ENCODE measurements at regions not wholly inside any gene's neighbourhood (a gene's known extent, or its start where the extent isn't known, plus 50 kb on each side); places are given as distances from the start of the nearest gene placed in this dataset.

DNA sequence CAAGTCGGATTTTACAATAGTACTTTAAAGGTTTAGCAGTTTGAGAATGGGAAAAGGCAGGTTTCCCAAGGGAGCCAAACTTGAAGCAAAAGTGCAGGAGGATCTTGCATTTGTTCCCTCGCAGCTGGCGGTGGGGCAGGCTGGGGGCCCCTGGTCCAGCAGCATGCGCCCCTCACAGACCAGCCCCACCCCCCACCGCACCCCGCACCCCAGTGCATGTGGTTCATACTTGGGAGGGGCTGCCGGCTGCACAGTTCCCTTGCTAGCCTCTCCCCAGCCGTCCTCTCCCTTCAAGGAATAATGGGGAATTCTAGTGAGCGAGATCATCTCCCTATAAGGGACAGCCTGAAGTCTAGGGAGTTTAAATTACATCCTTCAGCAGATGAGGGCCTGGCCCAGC is 273.1 kb upstream of the IRX2 start:
- RAD21 ChIA-PET (ENCODE audit: unreplicated experiment) = no interaction called here
- Histone ChIP-seq H3K4me1 (ENCODE audit: control insufficient read depth, insufficient read depth, low read length) (no peaks in the 10 kb centered on the region), H3K9me3 (replicated peaks; ENCODE audit: control insufficient read depth, insufficient read depth, low read length) (no peaks in the 10 kb centered on the region; the same call in 2 of the 3 replicates), H3K36me3 (ENCODE audit: control insufficient read depth in 2 of 2, insufficient read depth in 2 of 2, low read length in 1 of 2) (no peaks in the 10 kb centered on the region), H3K27me3 (replicated peaks in 1 of 2; ENCODE audit: control insufficient read depth in 2 of 2, insufficient read depth in 2 of 2, low read length in 1 of 2) (no peaks in the 10 kb centered on the region), H4K20me1 (ENCODE audit: control insufficient read depth, insufficient read depth) (no peaks in the 10 kb centered on the region), H2AFZ (ENCODE audit: control insufficient read depth, low read depth, low read length) (no peak overlapping the region), H3K4me2 (ENCODE audit: control insufficient read depth, insufficient read depth) (no peak overlapping the region), H3K4me3 (no peak overlapping the region), H3K9ac (ENCODE audit: control insufficient read depth, insufficient read depth, low read length) (no peak overlapping the region), H3K79me2 (ENCODE audit: control insufficient read depth, insufficient read depth, low read length) (no peaks in the 10 kb centered on the region), H3K27ac (ENCODE audit: control insufficient read depth, insufficient read depth) (no peak overlapping the region)
- in situ Hi-C loops (cut with MboI) = no loop called here
- no TSS peak for BruUV-seq (replicated peaks)
- no peak for ATAC-seq
- intact Hi-C loops (cut with micrococcal nuclease; ENCODE audit: unreplicated experiment) = no loop called here
- POLR2A ChIA-PET = no interaction called here
- WGBS (ENCODE audit: insufficient coverage, insufficient replicate concordance, low lambda C conversion rate, missing lambda C conversion rate) = 11% methylated on average over 9 of the region's 9 CpGs
- CTCF ChIA-PET = no interaction called here
- SMC1A ChIA-PET (ENCODE audit: uncharacterized antibody, unreplicated experiment) = no interaction called here
- no peak for FAIRE-seq
- DNase-seq (ENCODE audit: low read depth, low spot score) = no peak
- TF ChIP-seq RUNX3 (IDR thresholded peaks at IDR 0.05; ENCODE audit: low read length) = no peak
- TF ChIP-seq MYB (IDR thresholded peaks at IDR 0.05; ENCODE audit: borderline replicate concordance, low read depth, low read length) = no peak
- TF ChIP-seq, protein P1, sequence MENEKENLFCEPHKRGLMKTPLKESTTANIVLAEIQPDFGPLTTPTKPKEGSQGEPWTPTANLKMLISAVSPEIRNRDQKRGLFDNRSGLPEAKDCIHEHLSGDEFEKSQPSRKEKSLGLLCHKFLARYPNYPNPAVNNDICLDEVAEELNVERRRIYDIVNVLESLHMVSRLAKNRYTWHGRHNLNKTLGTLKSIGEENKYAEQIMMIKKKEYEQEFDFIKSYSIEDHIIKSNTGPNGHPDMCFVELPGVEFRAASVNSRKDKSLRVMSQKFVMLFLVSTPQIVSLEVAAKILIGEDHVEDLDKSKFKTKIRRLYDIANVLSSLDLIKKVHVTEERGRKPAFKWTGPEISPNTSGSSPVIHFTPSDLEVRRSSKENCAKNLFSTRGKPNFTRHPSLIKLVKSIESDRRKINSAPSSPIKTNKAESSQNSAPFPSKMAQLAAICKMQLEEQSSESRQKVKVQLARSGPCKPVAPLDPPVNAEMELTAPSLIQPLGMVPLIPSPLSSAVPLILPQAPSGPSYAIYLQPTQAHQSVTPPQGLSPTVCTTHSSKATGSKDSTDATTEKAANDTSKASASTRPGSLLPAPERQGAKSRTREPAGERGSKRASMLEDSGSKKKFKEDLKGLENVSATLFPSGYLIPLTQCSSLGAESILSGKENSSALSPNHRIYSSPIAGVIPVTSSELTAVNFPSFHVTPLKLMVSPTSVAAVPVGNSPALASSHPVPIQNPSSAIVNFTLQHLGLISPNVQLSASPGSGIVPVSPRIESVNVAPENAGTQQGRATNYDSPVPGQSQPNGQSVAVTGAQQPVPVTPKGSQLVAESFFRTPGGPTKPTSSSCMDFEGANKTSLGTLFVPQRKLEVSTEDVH (IDR thresholded peaks at IDR 0.05; ENCODE audit: low read depth, partially characterized antibody) = no peak
- TF ChIP-seq PML (IDR thresholded peaks at IDR 0.05; ENCODE audit: low read length) = no peak
- TF ChIP-seq MXI1 (IDR thresholded peaks at IDR 0.05; ENCODE audit: low read depth, low read length) = no peak
- no peak for TF ChIP-seq MTA3 (IDR thresholded peaks at IDR 0.05; ENCODE audit: borderline replicate concordance, low read length)
- TF ChIP-seq WRNIP1 (IDR thresholded peaks at IDR 0.05; ENCODE audit: borderline replicate concordance, low read depth, low read length) = no peak
- TF ChIP-seq LARP7 (IDR thresholded peaks at IDR 0.05) = no peak
- TF ChIP-seq KDM1A (IDR thresholded peaks at IDR 0.05; ENCODE audit: borderline replicate concordance) = no peak
- no peak for TF ChIP-seq NRF1 (conservative IDR thresholded peaks at IDR 0.05; ENCODE audit: low read depth, low read length)
- TF ChIP-seq, protein P2, sequence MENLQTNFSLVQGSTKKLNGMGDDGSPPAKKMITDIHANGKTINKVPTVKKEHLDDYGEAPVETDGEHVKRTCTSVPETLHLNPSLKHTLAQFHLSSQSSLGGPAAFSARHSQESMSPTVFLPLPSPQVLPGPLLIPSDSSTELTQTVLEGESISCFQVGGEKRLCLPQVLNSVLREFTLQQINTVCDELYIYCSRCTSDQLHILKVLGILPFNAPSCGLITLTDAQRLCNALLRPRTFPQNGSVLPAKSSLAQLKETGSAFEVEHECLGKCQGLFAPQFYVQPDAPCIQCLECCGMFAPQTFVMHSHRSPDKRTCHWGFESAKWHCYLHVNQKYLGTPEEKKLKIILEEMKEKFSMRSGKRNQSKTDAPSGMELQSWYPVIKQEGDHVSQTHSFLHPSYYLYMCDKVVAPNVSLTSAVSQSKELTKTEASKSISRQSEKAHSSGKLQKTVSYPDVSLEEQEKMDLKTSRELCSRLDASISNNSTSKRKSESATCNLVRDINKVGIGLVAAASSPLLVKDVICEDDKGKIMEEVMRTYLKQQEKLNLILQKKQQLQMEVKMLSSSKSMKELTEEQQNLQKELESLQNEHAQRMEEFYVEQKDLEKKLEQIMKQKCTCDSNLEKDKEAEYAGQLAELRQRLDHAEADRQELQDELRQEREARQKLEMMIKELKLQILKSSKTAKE (IDR thresholded peaks at IDR 0.05; ENCODE audit: low read depth, poor library complexity, severe bottlenecking) = no peak
- TF ChIP-seq NR2C2 (IDR thresholded peaks at IDR 0.05; ENCODE audit: borderline replicate concordance, control insufficient read depth, insufficient read length, low read depth) = no peak
- TF ChIP-seq, protein P3, sequence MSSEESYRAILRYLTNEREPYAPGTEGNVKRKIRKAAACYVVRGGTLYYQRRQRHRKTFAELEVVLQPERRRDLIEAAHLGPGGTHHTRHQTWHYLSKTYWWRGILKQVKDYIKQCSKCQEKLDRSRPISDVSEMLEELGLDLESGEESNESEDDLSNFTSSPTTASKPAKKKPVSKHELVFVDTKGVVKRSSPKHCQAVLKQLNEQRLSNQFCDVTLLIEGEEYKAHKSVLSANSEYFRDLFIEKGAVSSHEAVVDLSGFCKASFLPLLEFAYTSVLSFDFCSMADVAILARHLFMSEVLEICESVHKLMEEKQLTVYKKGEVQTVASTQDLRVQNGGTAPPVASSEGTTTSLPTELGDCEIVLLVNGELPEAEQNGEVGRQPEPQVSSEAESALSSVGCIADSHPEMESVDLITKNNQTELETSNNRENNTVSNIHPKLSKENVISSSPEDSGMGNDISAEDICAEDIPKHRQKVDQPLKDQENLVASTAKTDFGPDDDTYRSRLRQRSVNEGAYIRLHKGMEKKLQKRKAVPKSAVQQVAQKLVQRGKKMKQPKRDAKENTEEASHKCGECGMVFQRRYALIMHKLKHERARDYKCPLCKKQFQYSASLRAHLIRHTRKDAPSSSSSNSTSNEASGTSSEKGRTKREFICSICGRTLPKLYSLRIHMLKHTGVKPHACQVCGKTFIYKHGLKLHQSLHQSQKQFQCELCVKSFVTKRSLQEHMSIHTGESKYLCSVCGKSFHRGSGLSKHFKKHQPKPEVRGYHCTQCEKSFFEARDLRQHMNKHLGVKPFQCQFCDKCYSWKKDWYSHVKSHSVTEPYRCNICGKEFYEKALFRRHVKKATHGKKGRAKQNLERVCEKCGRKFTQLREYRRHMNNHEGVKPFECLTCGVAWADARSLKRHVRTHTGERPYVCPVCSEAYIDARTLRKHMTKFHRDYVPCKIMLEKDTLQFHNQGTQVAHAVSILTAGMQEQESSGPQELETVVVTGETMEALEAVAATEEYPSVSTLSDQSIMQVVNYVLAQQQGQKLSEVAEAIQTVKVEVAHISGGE (CRISPR knock-in tag; IDR thresholded peaks at IDR 0.05) = no peak
- no peak for TF ChIP-seq MEF2A (IDR thresholded peaks at IDR 0.05; ENCODE audit: insufficient read depth, low read depth, low read length)
- no peak for TF ChIP-seq TCF7 (IDR thresholded peaks at IDR 0.05; ENCODE audit: borderline replicate concordance)
- no peak for TF ChIP-seq ETV6 (conservative IDR thresholded peaks at IDR 0.05 in 1 of 2, IDR thresholded peaks at IDR 0.05 in 1 of 2; ENCODE audit: borderline replicate concordance in 1 of 2, low read depth in 1 of 2)
